HG03025 (cell line): ENCODE measurements at regions not wholly inside any gene's neighbourhood (a gene's known extent, or its start where the extent isn't known, plus 50 kb on each side); places are given as distances from the start of the nearest gene placed in this dataset.

Experiments used
- ATAC-seq: cut with Tn5 transposase; IDR thresholded peaks from one replicate; pipeline ENCODE4 v1.9.1; 2021; ENCODE audit warnings: mild to moderate bottlenecking, moderate library complexity; ENCODE audit not compliant: unreplicated experiment, low FRiP score

DNA sequence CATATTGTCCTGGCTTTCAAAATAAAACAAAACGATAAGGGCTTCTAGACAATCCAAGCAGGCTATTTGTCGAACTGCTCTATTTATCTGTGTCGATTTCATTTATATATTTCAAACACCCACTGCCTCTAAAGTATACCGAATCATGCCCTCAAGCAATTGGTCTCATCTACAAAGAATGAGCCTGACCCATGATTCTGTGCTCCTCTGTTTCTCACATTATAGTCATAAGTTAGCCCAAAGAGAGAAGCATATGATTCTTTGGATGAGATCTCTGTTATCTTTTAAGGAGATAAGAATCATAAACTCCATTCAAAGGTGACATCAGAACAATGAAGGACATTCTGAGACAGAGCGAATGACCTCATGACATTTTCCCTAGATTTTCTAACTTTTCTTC lies 191.1 kb downstream of the MAP2K6 start:
- ATAC-seq: no peak

DNA sequence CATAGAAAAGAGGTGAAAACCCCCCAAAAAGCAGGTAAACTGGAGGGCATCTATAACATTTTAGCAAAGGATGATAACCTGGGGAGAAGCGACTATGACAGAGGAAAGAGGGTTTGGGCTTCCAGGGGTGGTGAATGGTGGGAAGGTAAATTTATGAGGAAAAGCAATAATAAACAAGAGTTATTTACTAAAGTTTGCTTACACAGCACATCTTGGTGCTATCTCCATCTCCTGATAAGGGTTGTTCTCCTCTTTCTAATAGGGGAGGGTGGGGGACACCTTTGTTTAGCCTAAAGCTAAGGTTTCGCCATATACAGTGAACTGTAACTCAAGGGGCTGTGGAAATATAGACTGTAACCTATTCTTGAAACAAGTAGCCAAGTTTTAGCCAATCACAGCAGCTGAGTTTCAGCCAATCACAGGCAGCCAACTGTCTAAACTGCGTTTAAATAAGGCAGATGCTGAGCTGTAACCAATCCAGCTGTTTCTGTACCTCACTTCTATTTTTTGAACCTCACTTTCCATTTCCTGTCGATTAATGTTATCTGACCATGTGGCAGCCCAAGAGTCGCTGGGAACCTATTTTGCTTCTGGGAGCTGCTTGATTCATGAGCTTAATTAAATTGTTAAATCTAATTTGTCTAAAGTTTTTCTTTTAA lies 191.8 kb downstream of the MAP2K6 start:
- no peak for ATAC-seq

- ATAC-seq: peak; percentile 58
Observed at GRCh38 chr17:69607162-69607834, 192.8 kb downstream of the MAP2K6 start.

- ATAC-seq: no peak
Observed at GRCh38 chr17:69608141-69608540, 193.6 kb downstream of the MAP2K6 start.

- no peak for ATAC-seq
Observed at GRCh38 chr17:69608808-69609472, 194.4 kb downstream of the MAP2K6 start.

- no peak for ATAC-seq
Observed at GRCh38 chr17:69609473-69610305, 195.2 kb downstream of the MAP2K6 start.

DNA sequence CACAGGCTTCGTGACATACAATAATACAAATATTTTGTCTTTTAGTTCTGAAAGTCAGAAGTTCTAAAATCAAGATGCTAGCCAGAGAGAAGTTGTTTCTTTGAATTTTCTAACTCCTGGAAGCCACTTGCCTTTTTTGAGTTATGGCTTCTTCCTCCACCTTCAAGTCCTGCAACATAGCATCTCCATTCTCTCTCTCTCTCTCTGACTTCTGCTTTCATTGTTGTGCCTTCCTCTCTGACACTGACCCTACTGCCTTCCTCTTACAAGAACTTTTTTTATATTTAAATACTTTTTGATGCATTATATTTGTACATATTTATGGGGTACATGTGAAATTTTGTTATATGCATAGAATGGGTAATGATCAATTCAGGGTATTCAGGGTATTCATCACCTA lies 205.9 kb downstream of the MAP2K6 start:
- ATAC-seq: no peak

GRCh38 chr17:69625474-69625873 lies 211.0 kb downstream of the MAP2K6 start:
- ATAC-seq: no peak

DNA sequence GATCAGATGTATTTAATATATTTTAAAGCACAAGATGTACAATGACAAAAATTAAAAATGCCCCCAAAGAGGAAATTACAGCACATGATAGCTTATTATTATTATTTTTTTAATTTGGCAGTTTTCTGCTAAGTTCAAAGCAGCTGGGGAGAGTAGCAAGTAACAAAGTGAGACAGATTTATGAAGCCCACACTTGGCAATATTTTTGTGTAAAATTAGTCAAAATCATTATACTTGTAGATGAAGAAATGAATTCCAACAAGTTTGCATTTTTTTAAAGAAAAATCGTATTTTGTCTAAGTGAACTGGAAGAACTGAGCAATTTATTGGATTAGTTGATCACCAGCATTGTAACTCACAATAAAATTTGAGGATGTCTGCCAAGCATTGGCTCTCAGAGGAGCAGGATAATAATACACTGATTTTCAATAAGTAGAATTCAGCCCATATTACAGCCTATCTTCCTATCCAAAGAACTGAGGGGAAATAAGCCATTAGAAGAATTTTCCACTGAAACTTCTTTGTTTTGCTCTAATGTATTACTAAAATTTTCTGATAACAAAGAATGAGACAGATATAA lies 215.6 kb downstream of the MAP2K6 start:
- ATAC-seq: no peak

- ATAC-seq: no peak
Observed at GRCh38 chr17:69634844-69635243, 220.3 kb downstream of the MAP2K6 start.

- ATAC-seq: no peak
Observed at GRCh38 chr17:69637446-69638156, 223.1 kb downstream of the MAP2K6 start.

- no peak for ATAC-seq
Observed at GRCh38 chr17:69639096-69639495, 224.6 kb downstream of the MAP2K6 start.

DNA sequence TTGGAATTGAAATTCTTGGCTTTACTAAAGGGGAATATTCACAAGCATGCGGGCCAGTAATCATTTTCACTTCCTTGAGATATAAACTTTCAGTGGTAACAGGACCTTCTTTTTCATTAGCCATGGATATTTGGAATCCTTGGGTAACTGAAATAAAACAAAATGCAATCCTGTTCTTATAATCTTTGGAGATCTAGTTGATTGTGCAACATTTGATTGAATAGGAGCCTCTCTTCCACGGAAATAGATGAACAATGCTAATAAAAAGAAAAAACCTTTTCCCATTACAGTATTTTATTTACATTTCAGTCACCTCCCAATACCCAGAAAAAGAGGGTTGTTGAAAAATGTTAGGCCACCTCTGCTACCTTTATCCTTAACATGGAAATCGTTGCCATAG lies 225.6 kb downstream of the MAP2K6 start:
- ATAC-seq: no peak

- ATAC-seq: no peak
Observed at GRCh38 chr17:69643686-69644085, 229.2 kb downstream of the MAP2K6 start.

DNA sequence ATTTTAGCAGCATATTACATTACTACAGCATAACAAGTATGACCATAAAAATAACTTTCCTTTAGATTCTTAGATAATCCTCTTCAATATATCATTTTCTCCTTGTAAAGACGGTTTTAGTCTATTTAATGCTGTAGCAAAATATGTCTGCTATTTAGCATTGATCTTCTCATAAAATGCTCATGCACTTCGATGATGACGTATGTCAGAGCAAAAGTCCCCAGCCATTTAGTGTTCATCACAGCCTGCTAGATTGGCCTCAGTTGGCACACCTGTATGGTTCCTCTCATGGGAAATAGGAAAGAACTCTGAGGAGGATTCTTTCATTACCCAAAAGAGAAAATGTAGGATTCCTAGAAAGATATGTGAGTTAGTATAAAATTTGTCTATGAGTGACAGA lies 232.2 kb downstream of the MAP2K6 start:
- no peak for ATAC-seq

- ATAC-seq: no peak
Observed at GRCh38 chr17:69650881-69651280, 236.4 kb downstream of the MAP2K6 start.

DNA sequence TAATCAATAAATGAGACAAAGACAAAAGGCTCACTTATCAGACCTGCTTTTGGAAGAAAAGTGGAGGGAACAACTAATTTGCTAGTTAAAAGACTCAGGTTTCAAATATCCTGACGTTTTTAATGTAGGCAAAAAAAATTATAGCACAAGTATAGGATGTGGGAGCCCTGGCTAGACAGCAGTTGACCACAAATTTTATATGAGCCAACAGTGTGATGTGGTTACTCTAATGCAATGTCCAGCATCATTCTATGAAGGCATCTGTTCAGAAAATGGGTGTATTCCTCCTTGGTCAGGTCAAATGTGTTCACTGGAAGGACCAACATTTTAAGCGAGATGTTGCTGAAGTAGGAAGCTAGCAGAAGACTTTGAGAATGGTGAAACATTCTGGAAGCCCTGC lies 237.4 kb downstream of the MAP2K6 start:
- no peak for ATAC-seq

DNA sequence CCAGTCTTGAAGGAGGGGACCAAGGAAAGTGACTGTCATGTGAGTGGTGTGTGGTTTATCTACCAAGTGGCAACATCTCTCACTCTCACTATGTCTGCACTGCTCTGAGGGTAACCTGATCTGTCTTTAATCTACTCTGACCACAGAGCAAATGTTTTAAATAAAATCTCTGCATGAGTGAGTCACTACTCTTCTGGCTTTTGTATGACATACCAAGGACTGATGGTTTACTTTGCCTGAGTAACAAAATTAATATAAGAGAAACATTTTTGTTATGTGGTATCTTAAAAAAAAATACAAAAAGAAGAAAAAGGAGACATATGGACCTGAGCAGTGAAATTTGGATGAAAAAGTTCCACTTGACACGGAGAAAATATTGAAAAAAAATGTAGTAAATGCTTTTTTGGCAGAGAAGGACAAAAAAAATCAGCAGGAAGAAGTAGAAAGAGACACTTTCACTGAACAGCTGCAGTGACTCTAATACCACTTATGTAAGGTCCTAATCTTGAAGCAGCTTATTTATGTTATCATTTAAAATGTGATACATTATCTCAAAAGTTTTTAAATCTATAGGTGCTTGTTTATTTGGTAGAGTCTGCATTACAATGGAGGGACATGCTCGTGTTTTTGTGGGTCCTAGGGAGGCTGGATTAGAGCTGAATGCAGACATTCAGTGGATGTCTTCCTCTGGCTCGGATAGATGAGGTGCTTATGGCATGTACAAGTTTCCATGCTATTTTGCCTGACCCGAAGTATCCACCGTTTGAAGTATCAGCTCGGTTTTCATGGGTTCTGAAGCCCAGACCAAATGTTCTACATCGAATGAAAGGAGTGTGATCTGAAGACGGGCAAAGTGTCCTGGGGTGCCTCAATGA lies 240.7 kb downstream of the MAP2K6 start:
- no peak for ATAC-seq

- no peak for ATAC-seq
Observed at GRCh38 chr17:69655902-69656301, 241.4 kb downstream of the MAP2K6 start.
